Esophagus squamous epithelium (tissue), 4 donors: ENCODE measurements at regions not wholly inside any gene's neighbourhood (a gene's known extent, or its start where the extent isn't known, plus 50 kb on each side); places are given as distances from the start of the nearest gene placed in this dataset.

Source experiments
- POLR2A ChIP-seq, 4 donors: fragments of 450-650 bp; IDR thresholded peaks; one replicate each; pipeline ENCODE4 v1.6.1; 2017; ENCODE audit warnings: antibody characterized with exemption in 4 of 4, mild to moderate bottlenecking in 4 of 4, moderate library complexity in 3 of 4
- TF ChIP-seq, protein P1 (sequence below), 6 experiments: fragments of 450-650 bp in 4 of 6; fragments of 200-600 bp in 2 of 6; sonication (generic) in 2 of 6; IDR thresholded peaks; one replicate each; pipeline ENCODE4 v1.5.1; 2016 to 2019; ENCODE audit warnings: antibody characterized with exemption in 6 of 6, mild to moderate bottlenecking in 4 of 6, moderate library complexity in 4 of 6

DNA sequence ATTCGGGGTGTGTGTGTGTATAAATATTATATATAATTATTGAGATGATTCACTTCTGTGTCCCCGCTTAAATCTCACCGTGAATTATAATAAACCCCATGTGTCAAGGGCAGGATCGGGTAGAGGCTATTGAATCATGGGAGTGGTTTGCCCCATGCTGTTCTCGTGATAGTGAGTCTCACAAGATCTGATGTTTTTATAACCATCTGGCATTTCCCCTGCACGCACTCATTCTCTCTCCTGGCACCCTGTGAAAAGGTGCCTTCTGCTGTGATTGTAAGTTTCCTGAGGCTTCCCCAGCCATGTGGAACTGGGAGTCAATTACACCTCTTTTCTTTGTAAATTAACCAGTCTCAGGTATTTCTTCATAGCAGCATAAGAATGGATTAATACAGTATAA lies 851.4 kb upstream of the AGA start:
- TF ChIP-seq, protein P1, sequence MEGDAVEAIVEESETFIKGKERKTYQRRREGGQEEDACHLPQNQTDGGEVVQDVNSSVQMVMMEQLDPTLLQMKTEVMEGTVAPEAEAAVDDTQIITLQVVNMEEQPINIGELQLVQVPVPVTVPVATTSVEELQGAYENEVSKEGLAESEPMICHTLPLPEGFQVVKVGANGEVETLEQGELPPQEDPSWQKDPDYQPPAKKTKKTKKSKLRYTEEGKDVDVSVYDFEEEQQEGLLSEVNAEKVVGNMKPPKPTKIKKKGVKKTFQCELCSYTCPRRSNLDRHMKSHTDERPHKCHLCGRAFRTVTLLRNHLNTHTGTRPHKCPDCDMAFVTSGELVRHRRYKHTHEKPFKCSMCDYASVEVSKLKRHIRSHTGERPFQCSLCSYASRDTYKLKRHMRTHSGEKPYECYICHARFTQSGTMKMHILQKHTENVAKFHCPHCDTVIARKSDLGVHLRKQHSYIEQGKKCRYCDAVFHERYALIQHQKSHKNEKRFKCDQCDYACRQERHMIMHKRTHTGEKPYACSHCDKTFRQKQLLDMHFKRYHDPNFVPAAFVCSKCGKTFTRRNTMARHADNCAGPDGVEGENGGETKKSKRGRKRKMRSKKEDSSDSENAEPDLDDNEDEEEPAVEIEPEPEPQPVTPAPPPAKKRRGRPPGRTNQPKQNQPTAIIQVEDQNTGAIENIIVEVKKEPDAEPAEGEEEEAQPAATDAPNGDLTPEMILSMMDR (IDR thresholded peaks at IDR 0.05): no peak
- no peak for TF ChIP-seq POLR2A (IDR thresholded peaks at IDR 0.05)
